Ecto neural progenitor cell (in vitro differentiated cells): ENCODE measurements at regions not wholly inside any gene's neighbourhood (a gene's known extent, or its start where the extent isn't known, plus 50 kb on each side); places are given as distances from the start of the nearest gene placed in this dataset.
"Not testable (repeated sequence)": the region's sequence is repeated elsewhere in the genome, so short reads cannot be mapped to it uniquely, and the experiment has no call there.

Experiments used
- DNase-seq: peaks from one replicate; pipeline ENCODE4 v3.0.0-alpha.2; 2018; ENCODE audit warnings: low spot score

DNA sequence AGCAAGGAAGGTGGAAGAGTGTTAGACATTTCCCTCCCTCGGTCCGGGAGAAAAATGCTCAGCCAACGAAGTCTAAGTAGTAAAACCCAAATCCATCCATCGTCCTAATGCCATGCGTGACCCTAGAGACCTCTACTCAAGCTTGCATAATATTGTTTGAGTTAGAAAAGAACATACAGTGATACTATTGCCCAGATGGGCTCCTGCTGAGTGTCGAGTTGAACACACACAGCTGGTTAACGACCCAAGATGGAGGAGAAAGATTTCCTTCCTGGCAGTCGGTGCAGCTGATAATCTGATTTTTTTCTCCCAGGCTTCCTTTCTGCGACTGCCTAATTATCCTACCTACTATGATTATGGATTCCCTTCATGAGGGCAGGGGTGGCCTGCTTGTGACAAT lies 164.4 kb upstream of the KCNG1 start:
- DNase-seq = no peak

DNA sequence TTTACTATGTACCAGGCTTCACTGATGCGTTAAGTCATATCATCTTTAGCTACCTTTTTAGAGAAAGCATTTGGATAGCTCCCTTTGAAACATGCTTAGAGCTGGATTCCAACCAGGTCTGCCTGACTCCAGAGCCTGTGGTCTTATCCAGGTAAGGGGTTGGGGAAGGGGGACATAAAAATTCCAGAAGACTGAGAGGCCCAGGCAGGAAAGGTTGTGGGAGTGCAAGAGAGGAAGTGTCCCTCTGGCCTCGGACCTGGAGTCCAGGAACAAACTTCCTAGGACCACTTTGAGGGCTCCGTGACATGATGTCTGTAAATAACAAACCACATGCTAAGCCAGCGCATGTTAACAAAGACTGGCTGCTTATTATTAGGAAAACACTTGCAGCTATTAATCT lies 163.0 kb upstream of the KCNG1 start:
- no peak for DNase-seq

DNA sequence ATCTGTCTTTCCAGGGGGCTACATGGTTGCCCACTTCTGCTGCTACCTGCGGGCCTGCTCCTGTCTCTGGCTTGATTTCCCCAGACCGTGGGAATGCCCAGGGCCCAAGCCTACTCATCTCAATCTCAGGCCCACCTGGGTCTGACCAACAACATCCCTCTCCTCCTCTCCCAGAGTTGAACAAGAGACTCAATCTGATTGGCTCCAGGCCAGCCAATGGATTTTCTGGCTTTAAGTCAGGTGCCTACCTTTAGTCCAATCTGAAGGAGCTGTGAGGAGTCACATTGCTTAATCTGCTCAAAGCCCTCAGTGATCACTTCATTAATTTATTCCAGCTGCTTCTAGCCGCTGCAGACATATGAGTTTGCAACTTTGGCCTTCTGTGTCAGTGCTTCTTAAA lies 162.4 kb upstream of the KCNG1 start:
- no peak for DNase-seq

DNA sequence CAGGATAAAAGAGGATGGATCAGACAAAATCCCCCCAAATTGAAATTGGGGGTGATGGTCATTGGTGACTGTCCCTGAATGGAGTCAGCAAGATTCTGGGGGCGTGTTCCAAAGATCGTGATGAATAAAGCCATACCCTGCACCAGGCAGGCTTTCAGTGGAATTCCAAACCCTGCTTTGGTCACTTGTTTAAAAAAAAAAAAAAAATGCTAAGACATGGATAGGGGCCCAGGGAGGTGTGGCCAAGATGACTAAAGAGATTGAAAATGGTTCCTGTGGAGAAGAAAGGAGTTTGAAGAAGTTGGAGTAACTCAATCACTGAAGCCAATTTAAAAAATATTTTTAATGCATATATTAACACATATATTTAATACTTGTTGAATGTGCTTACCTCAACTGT lies 161.4 kb upstream of the KCNG1 start:
- DNase-seq = no peak

DNA sequence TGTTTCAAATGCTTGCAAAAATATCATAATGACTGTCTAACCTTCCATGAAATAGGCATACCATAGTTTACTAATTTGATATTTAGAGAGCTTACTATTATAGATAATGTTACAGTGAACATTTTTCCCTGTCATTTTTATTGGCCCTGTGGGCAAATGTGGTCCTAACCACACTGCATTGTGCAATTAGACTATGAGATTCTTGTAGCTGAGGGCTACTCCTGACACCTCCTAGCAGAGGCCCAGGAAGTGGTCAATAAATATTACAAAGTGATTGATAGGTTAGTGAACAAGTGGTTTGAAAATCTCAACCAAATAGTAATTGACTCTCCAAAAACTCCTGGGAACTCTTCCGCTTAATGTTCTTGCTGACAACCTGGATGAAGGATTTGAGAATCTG lies 160.5 kb upstream of the KCNG1 start:
- DNase-seq = no peak

DNA sequence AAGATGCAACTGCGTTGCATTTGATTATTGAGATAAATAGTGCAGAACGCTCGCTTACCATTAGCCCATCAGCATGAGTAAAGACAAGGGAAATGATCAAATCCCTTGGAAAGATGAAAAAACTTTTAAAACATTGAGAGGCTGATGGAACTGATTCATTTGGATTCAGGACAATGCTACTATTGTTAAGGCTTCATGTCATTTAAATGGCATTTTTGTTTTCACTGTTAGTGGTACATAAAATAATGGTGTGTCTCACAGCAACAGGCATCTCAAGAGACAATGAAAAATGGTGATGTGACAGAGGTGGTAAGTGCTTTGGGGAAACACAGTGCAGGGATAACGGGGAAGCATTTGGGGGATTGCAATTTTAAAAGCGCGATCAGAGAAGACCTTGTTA lies 159.7 kb upstream of the KCNG1 start:
- no peak for DNase-seq

DNA sequence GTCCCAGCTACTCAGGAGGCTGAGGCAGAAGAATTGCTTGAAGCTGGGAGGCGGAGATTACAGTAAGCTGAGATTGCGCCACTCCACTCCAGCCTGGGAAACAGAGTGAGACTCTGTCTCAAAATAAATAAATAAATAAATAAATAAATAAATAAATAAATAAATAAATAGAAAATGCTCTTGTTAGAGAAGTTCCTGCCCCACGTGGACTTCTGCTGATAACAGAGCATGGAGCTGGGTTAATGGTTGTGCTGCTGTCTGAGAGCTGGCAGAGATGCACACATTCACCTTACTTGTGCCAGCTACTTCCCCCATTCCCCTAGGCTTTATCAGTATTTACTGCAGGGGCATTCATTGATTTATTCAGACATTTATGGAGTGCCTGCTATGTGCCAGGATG lies 155.2 kb upstream of the KCNG1 start:
- DNase-seq = no peak

DNA sequence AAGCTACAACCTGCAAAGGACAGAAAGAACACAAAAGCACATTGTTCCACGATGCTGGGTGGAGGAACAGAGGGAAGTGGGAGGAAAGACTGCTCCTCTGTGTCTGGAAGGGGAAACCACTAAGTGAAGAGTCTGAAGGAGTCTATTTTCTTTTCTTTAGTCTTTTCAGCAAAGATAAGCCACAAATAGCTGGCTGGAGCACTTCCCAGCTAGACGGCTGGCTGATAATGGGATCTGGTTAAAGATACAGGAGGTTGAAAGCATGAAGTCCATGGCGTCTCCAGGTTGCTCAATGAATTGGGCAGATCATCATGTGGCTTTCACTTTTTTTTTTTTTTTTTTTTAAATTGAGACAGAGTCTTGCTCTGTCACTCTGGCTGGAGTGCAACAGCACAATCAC lies 154.0 kb upstream of the KCNG1 start:
- no peak for DNase-seq

DNA sequence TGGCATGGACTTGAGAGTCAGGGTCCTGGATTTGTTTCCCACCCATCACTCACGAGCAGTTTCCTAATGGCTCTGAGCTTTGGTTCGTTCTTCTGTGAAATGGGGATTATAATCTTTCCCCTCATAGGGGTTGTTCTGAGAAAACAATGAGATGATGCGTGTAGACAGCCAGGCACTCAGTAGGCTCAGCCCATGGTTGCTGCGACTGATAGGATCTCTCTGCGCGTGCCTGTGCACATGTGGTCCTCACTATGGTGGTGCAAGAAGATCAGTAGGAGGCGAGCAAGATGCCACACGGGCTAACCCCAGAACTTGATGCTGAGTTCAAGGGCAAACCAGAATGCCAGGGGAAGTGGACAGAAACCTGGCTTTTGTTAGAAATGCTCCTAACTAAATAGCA lies 153.5 kb upstream of the KCNG1 start:
- no peak for DNase-seq

DNA sequence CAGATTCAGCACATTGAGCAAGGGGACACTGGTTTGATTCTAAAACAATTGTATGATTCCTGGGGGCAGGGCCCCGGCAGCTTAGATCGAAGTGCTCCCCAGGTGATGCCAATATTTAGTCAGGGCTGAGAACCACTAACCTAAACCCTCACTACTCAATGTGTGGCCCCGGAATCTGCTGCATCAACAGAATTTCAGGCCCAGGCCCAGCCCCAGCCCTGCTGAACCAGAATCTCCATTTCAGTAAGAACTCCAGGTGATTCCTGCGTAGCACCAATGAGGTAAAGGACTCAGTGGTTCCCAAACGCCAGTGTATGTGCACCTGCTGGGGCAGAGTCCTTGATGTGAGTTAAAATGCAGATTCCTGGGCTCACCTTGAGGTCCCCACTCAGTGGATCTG lies 152.8 kb upstream of the KCNG1 start:
- DNase-seq = no peak

DNA sequence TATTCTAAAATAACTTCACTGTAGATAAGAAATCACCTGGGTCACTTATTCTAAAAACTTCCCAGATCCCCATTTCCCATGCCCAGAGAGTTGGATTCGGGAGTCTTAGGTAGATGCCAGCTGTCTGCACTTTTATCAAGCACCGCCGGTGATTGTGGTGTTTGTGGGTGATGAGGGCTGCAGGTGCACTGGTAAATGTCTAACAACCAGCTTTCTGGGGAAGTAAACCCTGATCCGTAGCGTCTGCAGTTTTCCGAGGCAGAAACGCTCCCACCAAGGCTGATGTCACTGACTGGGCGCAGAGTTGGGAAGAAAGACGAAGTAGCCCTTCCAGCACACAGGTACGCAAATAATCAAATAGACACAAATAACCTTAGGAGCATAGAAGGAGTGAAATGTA lies 152.2 kb upstream of the KCNG1 start:
- no peak for DNase-seq

DNA sequence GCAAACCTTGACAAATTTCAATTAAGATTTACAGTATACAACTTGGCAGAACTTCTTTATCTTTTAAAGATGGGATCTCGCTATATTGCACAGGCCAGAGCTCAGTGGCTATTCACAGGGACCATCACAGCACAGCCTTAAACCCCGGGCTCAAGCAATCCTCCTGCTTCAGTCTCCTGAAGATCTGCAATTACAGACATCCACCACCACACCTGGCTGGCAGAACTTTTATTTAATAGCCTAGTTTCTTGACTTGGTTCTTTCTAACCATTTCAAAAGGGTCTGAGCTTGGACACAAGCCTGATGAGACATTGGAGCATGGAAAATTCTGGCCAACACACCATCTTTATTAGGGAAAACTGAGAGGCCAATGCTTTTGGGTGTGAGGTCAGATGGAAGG lies 151.6 kb upstream of the KCNG1 start:
- no peak for DNase-seq

DNA sequence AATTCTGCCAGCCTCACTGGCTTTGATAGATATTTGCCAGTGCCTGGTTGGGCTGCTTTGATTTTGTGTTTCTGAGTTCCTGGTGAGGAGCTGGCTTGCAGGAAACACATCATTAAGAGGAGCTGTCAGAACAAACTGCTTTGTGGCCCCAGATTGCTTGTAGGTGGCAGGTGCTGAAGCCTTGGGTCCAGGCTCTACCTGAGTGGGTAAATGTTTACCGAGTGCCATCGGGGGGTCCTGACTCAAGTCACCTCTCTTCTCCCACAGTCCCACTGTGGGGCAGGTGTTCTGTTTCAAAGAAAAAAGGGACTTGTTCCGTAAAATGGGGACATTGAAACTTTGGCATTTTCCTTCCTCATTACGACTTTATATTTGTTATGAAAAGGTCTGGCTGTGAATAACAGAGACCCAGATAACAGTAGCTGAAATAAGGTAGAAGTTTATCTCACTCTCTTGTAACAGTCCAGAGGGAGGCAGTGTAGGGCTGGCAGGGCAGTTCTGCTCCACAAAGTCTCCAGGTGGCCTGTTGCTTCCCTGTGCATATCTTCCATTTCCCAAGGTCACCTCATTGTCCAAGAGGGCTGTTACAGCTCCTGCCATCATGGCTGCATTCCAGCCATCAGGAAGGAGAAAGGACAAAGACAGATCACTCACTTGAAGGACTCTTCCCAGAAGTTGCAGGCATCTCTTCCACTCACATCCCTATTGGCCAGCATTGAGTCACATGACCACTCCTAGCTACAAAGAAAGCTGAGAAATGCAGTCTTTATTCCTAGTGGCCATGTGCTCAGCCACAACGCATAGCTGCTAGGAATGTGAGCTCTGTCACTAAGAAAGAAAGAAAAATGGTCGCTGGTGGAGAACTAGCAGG lies 149.9 kb upstream of the KCNG1 start:
- DNase-seq = peak; percentile 29

DNA sequence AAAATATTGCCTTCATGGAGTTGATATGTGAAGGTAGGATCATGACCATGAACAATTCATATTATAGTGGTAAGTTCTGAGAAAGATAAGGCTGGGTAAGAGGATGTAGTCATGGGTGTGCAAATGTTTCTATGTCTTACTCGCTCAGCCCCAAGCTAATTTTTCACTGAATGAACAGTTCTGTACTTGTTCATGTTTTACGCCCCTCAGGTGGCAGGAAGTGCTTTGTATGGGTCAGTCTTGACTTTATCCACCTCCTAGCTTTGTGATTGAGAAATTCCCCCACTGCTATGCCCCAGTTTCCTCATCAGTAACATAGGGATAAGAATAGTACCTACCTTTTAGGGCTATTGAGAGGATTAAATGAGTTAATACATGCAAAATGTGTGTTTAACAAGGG lies 148.2 kb upstream of the KCNG1 start:
- DNase-seq = no peak

DNA sequence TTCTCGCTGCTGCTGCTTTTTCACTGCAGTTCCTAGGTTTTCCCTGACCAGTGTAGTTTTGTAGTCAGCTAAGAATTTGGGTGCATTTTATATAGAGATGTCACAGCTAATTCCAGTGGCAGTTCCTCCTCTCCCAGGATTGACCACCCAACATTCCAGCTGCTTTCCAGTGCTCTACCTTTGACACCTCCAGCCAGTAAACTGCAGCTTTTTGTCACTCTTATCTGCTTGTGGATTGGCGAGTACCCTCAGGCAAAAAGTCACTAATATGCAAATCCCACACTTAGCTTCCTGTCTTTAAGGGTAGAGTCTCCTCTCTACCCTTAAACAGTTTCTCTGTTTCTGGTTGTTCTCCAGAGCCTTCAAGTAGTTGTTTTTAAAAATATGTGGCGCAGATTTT lies 146.9 kb upstream of the KCNG1 start:
- DNase-seq = no peak

DNA sequence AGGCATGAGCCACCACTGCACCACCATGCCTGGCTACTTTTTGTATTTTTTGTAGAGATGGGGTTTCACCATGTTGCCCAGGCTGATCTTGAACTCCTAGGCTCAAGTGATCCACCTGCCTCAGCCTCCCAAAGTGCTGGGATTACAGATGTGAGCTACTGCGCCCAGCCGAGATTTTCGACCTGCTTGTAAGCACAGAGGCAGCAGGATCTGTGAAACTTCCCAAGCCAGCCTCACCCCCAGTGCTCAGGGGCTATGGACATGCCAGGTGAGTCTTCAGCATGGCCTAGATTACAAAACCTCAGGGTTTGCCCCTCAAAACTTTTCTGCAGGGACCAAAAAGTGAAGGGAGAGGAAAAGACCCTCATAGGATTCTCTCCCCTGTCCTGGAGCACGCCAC lies 145.0 kb upstream of the KCNG1 start:
- DNase-seq = not testable (repeated sequence)

DNA sequence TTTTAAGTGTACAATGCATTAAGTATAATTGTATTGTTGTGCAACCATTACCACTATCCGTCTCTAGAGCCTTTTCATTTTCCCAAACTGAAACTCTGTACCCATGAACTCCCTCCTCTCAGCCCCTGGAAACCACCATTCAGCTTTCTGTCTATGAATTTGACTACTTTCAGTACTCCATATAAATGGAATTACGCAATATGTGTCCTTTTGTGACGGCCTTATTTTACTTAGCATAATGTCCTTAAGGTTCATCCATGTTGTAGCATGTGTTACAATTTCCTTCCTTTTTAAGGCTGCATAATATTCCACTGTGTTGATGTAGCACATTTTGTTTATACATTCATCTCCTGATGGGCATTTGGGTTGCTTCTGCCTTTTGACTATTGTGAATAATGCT lies 143.6 kb upstream of the KCNG1 start:
- DNase-seq = no peak

DNA sequence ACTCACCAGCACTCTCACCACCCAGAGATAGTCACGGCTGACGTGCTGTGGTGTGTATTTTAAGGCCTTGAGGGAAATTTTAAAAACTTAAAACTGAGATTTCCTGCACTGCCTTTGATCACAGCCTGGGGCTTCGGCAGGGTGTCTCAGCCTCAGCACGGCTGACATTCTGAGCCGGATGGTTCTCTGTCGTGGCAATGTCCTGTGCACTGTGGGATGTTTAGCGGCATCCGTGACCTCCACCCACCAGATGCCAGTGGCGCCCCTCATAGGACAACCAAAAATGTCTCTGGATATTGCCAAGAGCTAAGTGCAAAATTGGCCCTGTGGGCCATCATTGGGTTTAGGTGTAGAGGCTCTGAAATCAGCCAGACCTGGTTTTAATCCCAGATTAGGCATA lies 142.2 kb upstream of the KCNG1 start:
- no peak for DNase-seq

DNA sequence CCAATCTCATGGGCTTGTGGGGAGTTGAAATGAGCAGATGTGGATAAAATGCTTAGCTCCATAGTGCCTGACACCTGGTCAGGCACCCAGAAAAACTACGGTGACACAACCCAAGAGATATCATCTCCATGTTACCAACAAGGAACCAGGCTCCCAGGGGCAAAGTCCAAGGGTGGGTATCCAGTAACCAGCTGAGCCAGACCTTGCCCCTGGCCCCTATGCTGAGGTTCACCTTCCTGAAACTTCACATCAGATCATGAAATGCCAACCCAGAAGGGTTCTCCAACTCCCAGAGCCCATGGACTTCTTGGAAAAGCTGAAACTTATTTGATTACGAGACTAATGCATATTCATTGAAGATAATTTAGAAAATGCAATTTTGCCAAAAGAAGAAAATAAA lies 141.8 kb upstream of the KCNG1 start:
- no peak for DNase-seq

DNA sequence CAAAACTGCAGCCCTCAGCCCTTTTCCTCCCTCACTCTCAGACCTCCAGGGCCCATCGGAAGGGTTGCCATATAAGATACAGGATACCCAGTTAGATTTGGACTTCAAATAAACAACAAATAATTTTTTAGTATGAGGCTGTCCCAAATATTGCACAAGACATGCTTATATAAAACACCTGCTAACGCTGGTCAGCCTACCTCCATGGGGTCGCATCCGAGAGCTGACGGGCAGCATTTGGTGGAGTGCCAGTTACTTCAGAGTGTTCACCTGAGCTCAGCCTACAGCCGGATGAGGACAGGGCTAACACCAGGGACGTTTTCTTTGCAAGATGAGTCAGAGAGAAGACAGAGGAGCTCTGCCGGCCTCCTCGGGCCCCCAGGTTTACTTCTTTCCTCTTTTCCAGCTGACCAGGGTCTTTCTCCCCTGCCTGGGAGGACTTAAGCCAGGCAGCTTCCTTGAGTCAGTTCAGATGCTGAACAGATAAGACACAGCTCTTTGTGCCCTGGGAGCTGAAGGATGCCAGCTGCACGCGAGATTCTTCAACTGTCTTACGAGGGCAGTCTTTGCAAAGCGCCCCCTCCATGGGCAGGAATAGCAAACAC lies 141.2 kb upstream of the KCNG1 start:
- DNase-seq = no peak

DNA sequence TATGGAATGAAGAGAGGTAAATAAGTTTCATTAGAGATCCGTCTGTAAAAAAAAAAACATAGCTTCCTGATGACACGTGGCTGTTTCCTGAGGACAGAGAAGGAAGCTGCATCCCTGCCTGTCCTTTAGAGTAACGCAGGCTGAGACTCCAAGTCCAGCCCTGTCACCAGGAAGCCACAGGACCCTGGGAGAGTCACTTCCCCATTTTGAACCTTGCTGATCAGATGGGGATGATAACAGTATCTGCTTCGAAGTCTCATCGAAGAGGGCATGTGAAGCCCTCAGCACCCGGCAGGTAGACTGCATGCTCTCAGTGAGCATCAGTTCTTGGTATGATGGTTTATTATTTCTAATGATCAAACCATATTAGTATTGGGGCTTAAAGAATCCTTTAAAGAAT lies 139.1 kb upstream of the KCNG1 start:
- no peak for DNase-seq

DNA sequence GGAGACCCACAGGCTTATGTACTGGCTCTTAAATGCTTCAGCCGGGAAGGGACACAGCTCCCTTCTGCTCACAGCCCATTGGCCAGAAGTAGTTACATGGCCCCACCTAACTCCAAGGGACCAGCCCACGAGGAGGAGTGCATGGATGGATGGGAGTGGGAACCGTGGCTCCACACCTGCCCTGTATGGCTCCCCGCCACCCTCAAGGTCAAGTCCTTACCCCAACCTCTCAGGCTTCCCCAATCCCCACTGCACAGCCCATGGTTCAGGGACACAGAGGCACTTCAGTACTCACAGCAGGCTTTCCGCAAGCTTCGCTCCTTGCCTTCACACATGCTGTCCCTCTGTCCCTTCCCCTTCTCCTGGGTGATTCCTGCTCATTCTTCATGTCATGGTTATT lies 137.9 kb upstream of the KCNG1 start:
- no peak for DNase-seq

DNA sequence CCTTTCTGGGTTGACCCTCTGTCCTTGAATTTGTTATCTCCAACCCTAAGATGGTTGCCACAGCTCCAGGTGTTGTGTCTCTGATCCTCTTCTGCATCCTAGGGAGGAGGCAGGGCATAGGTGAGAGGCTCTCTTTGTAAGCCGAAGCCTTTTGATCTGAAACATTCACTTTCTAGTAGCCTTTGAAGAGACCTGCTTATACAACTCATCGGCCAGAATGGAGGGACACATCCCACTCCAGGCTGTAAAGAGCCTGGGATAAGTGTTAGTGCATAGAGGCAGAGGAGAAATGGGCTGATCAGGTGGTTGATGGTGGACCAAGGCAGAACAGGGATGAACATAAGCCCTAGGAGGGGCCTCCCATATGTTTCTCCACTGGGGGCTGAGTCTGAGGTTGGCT lies 137.1 kb upstream of the KCNG1 start:
- DNase-seq = no peak

DNA sequence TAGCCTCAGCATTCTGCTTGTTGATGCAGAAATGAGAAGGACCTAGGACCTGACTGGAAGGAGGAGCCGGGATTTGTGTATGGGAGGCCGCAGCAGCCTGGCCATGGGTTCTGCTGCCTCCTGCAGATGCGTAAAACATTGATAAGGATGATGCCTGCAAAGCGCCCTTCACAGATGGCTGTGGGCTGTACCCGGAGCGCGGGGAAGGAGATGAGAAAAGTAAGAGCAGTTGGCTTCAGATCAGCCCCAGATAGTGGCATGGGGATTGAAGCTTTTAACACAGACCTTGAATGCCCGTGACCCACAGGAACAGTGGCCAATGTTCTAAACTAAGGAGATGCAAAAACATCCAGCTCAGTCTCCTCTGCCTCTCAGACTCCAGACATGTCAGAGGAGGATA lies 136.4 kb upstream of the KCNG1 start:
- DNase-seq = no peak
